ENCODE measurements at regions not wholly inside any gene's neighbourhood (a gene's known extent, or its start where the extent isn't known, plus 50 kb on each side); places are given as distances from the start of the nearest gene placed in this dataset.

GRCh38 chr5:143882520-143882919, 70.6 kb downstream of the HMHB1 start:
- Histone ChIP-seq H4K20me1 (ENCODE audit: control insufficient read depth, insufficient read depth, insufficient read length) (no peaks in the 10 kb centered on the region), H4K5ac (ENCODE audit: insufficient read length, low read depth, low read length) (no peak overlapping the region), H3K18ac (ENCODE audit: insufficient read length, low read depth, low read length) (no peak overlapping the region), H2BK5ac (ENCODE audit: insufficient read length, low read length) (no peak overlapping the region), H3K79me2 (ENCODE audit: insufficient read depth, low read length) (no peaks in the 10 kb centered on the region), H3K4ac (ENCODE audit: low read depth, low read length) (no peak overlapping the region), H4K8ac (replicated peaks; ENCODE audit: insufficient read length, low read depth, low read length) (no peak overlapping the region), H2BK15ac (ENCODE audit: low read depth, low read length) (no peak overlapping the region), H3K14ac (ENCODE audit: insufficient read depth, low read length) (no peak overlapping the region), H3K23ac (ENCODE audit: insufficient read length, low read depth, low read length) (no peak overlapping the region), H4K91ac (ENCODE audit: insufficient read length, low read depth, low read length) (no peak overlapping the region), H3K9ac (ENCODE audit: extremely low read depth, insufficient read length, low read length) (no peak overlapping the region), H2BK20ac (ENCODE audit: low read depth, low read length, poor library complexity, severe bottlenecking) (no peak overlapping the region), H3K4me1 (ENCODE audit: insufficient read depth, low read length) (no peaks in the 10 kb centered on the region), H2BK120ac (ENCODE audit: low read depth, low read length, poor library complexity, severe bottlenecking) (no peak overlapping the region), H3K27ac (ENCODE audit: insufficient read length, low read depth, low read length) (no peak overlapping the region), H2BK12ac (ENCODE audit: insufficient read length, low read depth, low read length) (no peak overlapping the region), H3K56ac (ENCODE audit: insufficient read length, low read depth, low read length) (no peak overlapping the region), H3K4me2 (ENCODE audit: insufficient read depth, insufficient read length, low read length) (no peak overlapping the region), H3K9me3 (ENCODE audit: control insufficient read depth, low read depth, low read length) (no peaks in the 10 kb centered on the region), H3T11ph (ENCODE audit: low read length) (no peak overlapping the region), H2AK5ac (ENCODE audit: insufficient read length, low read length) (no peak overlapping the region), H3K23me2 (ENCODE audit: insufficient read length, low read depth, low read length, poor library complexity, severe bottlenecking) (no peaks in the 10 kb centered on the region), H2AFZ (ENCODE audit: low read length) (no peak overlapping the region), H3K79me1 (ENCODE audit: insufficient read depth, low read depth, low read length, poor library complexity, severe bottlenecking) (no peaks in the 10 kb centered on the region), H3K27me3 (ENCODE audit: insufficient read depth, low read length) (no peaks in the 10 kb centered on the region)
- WGBS (ENCODE audit: extremely low coverage, insufficient read length, low lambda C conversion rate), result no CpG with 5 or more reads among the region's 5 CpGs
- H3K36me3 Mint-ChIP-seq (ENCODE audit: insufficient read depth in 1 of 3, low read depth in 3 of 3), result peaks cover 0 to 2% (median 0%) of the 10 kb centered on the region in 3 experiments; a peak in 1 of 7 replicates
- H3K9me3 Mint-ChIP-seq, result no peaks in the 10 kb centered on the region; a peak in 1 of 5 replicates
- H3K4me3 Mint-ChIP-seq, result no peak overlapping the region
- no peak for TF ChIP-seq CTCF (conservative IDR thresholded peaks at IDR 0.05)
- peaks cover 12 to 13% of the 10 kb centered on the region in 2 experiments for H3K4me1 Mint-ChIP-seq
- DNase-seq, result no peak
- no peaks in the 10 kb centered on the region for H3K27me3 Mint-ChIP-seq (ENCODE audit: low read depth)
- no peak overlapping the region for H3K27ac Mint-ChIP-seq
